ENCODE measurements at regions not wholly inside any gene's neighbourhood (a gene's known extent, or its start where the extent isn't known, plus 50 kb on each side); places are given as distances from the start of the nearest gene placed in this dataset.
"Not testable (repeated sequence)": the region's sequence is repeated elsewhere in the genome, so short reads cannot be mapped to it uniquely, and the experiment has no call there.

DNA sequence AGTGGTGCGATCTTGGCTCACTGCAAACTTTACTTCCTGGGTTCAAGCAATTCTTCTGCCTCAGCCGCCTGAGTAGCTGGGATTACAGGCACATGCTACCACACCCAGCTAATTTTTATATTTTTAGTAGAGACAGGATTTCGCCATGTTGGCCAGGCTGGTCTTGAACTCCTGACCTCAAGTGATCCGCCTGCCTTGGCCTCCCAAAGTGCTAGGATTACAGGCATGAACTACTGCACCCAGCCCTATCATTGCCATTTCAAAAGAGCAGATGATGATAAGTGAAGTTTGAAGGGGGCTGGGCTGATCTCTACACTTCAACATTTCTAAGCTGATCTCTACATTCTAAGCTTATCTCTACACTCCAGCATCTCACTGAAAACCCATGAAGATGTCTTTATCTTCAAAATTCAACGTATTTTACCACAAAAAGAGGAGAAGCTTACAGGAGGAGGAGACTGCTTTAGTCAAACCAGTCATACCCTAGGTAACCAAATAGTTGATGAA, 94.4 kb upstream of the BARHL2 start:
- TF ChIP-seq, protein P1, sequence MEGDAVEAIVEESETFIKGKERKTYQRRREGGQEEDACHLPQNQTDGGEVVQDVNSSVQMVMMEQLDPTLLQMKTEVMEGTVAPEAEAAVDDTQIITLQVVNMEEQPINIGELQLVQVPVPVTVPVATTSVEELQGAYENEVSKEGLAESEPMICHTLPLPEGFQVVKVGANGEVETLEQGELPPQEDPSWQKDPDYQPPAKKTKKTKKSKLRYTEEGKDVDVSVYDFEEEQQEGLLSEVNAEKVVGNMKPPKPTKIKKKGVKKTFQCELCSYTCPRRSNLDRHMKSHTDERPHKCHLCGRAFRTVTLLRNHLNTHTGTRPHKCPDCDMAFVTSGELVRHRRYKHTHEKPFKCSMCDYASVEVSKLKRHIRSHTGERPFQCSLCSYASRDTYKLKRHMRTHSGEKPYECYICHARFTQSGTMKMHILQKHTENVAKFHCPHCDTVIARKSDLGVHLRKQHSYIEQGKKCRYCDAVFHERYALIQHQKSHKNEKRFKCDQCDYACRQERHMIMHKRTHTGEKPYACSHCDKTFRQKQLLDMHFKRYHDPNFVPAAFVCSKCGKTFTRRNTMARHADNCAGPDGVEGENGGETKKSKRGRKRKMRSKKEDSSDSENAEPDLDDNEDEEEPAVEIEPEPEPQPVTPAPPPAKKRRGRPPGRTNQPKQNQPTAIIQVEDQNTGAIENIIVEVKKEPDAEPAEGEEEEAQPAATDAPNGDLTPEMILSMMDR (IDR thresholded peaks at IDR 0.05; ENCODE audit: borderline replicate concordance, extremely low read depth, low read length, poor library complexity, severe bottlenecking), result not testable (repeated sequence)
- not testable (repeated sequence) for TF ChIP-seq EZH2 (IDR thresholded peaks at IDR 0.05; ENCODE audit: borderline replicate concordance, low read depth, low read length, severe bottlenecking)

All from DND-41 (cell line).